OCI-LY3 (cell line): ENCODE measurements at regions not wholly inside any gene's neighbourhood (a gene's known extent, or its start where the extent isn't known, plus 50 kb on each side); places are given as distances from the start of the nearest gene placed in this dataset.

Source experiments
- H2AFZ ChIP-seq: fragments of 200-600, 300-600 bp; shearing (Covaris generic); 2 replicates; pipeline ENCODE4 v1.6.0; 2014; ENCODE audit warnings: antibody characterized with exemption, low read depth, low read length
- H3K27ac ChIP-seq: fragments of 200-600, 300-600 bp; sonication (generic); 2 replicates; pipeline ENCODE4 v1.5.1; 2014; ENCODE audit warnings: mild to moderate bottlenecking, low read length, moderate library complexity, mixed read lengths
- H3K27me3 ChIP-seq: fragments of 200-600, 300-600 bp; sonication (generic); 2 replicates; pipeline ENCODE4 v1.6.1; 2014; ENCODE audit warnings: low read depth, low read length, mixed read lengths
- H3K36me3 ChIP-seq: fragments of 200-600, 300-600 bp; sonication (generic); replicated peaks from 2 replicates; pipeline ENCODE3; 2014; ENCODE audit warnings: low read depth, low read length, mixed read lengths
- H3K4me1 ChIP-seq: fragments of 300-600, 200-600 bp; sonication (generic); 2 replicates; pipeline ENCODE4 v1.6.1; 2014; ENCODE audit warnings: low read length, mixed read lengths
- H3K4me2 ChIP-seq: fragments of 200-600, 300-600 bp; sonication (generic); 2 replicates; pipeline ENCODE4 v1.6.1; 2014; ENCODE audit warnings: low read length, mixed read lengths
- H3K4me3 ChIP-seq: fragments of 300-600, 200-600 bp; sonication (generic); 2 replicates; pipeline ENCODE4 v1.5.1; 2014; ENCODE audit warnings: antibody characterized with exemption, mild to moderate bottlenecking, low read length, moderate library complexity
- H3K79me2 ChIP-seq: fragments of 300-600, 200-600 bp; shearing (Covaris generic); 2 replicates; pipeline ENCODE4 v1.6.1; 2014; ENCODE audit warnings: mild to moderate bottlenecking, low read length, mixed read lengths
- H3K9ac ChIP-seq: fragments of 300-600, 200-600 bp; shearing (Covaris generic); 2 replicates; pipeline ENCODE4 v1.6.0; 2014; ENCODE audit warnings: mild to moderate bottlenecking, low read length, moderate library complexity
- H3K9me3 ChIP-seq: fragments of 200-600, 300-600 bp; shearing (Covaris generic); 2 replicates; pipeline ENCODE4 v1.6.1; 2014; ENCODE audit warnings: low read length, mixed read lengths; ENCODE audit not compliant: insufficient read depth
- H4K20me1 ChIP-seq: fragments of 200-600, 300-600 bp; sonication (generic); 2 replicates; pipeline ENCODE4 v1.6.1; 2016; ENCODE audit warnings: low read length, mixed read lengths; ENCODE audit not compliant: insufficient read depth
- EZH2phosphoT487 ChIP-seq: fragments of 200-600 bp; shearing (Covaris generic); IDR thresholded peaks from 2 replicates; pipeline ENCODE4 v1.6.1; 2018; ENCODE audit warnings: antibody characterized with exemption, mixed run types, low read depth
- TF ChIP-seq, protein P1 (sequence below): fragments of 200-600, 300-600 bp; sonication (generic); IDR thresholded peaks from 2 replicates; pipeline ENCODE4 v1.5.1; 2014; ENCODE audit warnings: antibody characterized with exemption, low read length, low read depth

DNA sequence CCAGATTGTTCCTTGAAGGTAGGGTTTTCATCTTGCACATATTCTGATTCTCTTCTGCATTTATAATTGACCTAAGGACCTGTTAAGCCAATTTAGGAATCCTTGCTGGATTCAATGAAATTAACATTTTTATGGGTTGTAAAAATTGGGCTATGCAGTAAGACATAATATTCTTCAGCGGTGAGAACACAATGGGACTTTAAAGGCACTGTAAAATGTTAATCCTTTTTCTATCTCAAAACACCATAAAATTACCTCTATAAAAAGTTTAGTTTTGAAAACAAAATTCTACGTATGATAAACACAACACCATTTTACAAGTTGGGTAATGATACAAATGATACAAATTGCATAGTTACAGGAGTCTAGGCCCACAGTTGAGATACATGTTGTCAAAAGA lies 169.2 kb upstream of the DTNA start:
- H3K4me3 ChIP-seq = no peak overlapping the region
- no peak for TF ChIP-seq EZH2phosphoT487
- TF ChIP-seq, protein P1, sequence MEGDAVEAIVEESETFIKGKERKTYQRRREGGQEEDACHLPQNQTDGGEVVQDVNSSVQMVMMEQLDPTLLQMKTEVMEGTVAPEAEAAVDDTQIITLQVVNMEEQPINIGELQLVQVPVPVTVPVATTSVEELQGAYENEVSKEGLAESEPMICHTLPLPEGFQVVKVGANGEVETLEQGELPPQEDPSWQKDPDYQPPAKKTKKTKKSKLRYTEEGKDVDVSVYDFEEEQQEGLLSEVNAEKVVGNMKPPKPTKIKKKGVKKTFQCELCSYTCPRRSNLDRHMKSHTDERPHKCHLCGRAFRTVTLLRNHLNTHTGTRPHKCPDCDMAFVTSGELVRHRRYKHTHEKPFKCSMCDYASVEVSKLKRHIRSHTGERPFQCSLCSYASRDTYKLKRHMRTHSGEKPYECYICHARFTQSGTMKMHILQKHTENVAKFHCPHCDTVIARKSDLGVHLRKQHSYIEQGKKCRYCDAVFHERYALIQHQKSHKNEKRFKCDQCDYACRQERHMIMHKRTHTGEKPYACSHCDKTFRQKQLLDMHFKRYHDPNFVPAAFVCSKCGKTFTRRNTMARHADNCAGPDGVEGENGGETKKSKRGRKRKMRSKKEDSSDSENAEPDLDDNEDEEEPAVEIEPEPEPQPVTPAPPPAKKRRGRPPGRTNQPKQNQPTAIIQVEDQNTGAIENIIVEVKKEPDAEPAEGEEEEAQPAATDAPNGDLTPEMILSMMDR = no peak
- no peaks in the 10 kb centered on the region for H3K27me3 ChIP-seq
- H3K4me1 ChIP-seq = no peaks in the 10 kb centered on the region
- H3K36me3 ChIP-seq = no peaks in the 10 kb centered on the region
- no peaks in the 10 kb centered on the region for H3K79me2 ChIP-seq
- H3K9ac ChIP-seq = no peak overlapping the region
- no peaks in the 10 kb centered on the region for H3K9me3 ChIP-seq
- H3K4me2 ChIP-seq = no peak overlapping the region
- H4K20me1 ChIP-seq = no peaks in the 10 kb centered on the region
- H3K27ac ChIP-seq = no peak overlapping the region
- no peak overlapping the region for H2AFZ ChIP-seq

DNA sequence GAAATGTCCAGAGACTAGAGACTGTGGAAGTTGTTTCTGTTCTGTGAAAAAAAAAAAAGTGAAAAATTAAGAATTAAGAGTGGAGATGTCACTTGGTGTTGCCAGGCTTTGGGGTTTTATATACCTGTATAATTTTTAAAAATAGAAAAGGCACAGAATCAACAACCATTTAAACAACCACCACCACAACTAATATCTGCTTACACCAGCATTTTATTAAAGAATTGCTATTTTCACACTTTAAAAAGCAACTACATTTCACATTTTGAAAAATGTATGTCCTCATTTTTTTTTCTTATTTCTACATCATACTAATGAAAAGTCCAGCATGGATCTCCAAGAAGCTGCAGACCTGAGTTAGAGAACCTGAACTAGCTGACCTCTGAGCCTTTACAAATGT lies 167.5 kb upstream of the DTNA start:
- H2AFZ ChIP-seq = no peak overlapping the region
- H3K9ac ChIP-seq = no peak overlapping the region
- no peaks in the 10 kb centered on the region for H3K36me3 ChIP-seq
- no peaks in the 10 kb centered on the region for H3K27me3 ChIP-seq
- H3K9me3 ChIP-seq = no peaks in the 10 kb centered on the region
- no peak overlapping the region for H3K4me2 ChIP-seq
- no peak for TF ChIP-seq EZH2phosphoT487
- TF ChIP-seq, protein P1 = no peak
- no peaks in the 10 kb centered on the region for H4K20me1 ChIP-seq
- H3K4me1 ChIP-seq = no peaks in the 10 kb centered on the region
- H3K79me2 ChIP-seq = no peaks in the 10 kb centered on the region
- no peak overlapping the region for H3K27ac ChIP-seq
- H3K4me3 ChIP-seq = no peak overlapping the region

DNA sequence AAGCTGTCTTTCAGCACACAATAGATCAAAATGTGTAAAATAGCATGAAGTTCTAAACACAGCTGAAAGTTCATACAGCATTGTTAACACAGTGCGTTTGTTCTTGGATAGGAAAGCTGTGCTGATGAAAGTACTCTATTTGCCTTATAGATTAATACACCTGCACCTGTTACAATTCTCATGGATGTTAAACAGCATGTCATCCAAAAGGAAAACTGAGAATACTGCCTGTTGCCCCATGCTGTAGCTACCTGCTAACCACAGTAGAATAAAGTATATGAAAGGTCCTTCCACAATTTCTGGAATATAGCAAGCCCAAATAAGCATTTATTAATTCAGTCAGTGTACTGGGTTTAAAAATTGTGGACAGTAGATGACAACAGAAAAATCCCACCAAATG lies 166.7 kb upstream of the DTNA start:
- no peaks in the 10 kb centered on the region for H3K79me2 ChIP-seq
- no peak overlapping the region for H3K4me3 ChIP-seq
- no peaks in the 10 kb centered on the region for H4K20me1 ChIP-seq
- H3K27ac ChIP-seq = no peak overlapping the region
- no peaks in the 10 kb centered on the region for H3K36me3 ChIP-seq
- H3K4me2 ChIP-seq = no peak overlapping the region
- TF ChIP-seq EZH2phosphoT487 = no peak
- TF ChIP-seq, protein P1 = no peak
- H3K27me3 ChIP-seq = no peaks in the 10 kb centered on the region
- no peaks in the 10 kb centered on the region for H3K4me1 ChIP-seq
- H3K9ac ChIP-seq = no peak overlapping the region
- no peaks in the 10 kb centered on the region for H3K9me3 ChIP-seq
- H2AFZ ChIP-seq = no peak overlapping the region

DNA sequence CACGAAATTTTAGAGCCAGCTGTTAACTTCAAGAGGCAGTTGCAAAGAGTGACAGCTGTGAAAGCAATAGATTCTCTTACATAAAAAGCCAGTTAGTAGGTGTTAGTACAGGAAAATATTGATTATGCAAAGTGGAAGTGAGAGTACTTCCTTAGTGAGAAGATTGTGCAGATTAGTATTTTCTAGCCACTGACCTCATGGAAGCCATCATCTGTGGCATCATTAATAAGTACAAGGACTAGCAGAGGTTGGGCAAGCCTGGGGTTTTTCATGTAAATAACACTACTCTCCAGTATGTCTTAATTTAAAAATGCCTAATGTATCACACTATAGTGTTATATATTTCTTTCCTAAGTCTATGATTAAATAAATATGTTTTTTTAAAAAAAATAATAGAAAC lies 166.2 kb upstream of the DTNA start:
- no peak overlapping the region for H3K4me2 ChIP-seq
- no peaks in the 10 kb centered on the region for H4K20me1 ChIP-seq
- no peak overlapping the region for H3K27ac ChIP-seq
- no peaks in the 10 kb centered on the region for H3K79me2 ChIP-seq
- no peaks in the 10 kb centered on the region for H3K4me1 ChIP-seq
- no peak overlapping the region for H2AFZ ChIP-seq
- TF ChIP-seq, protein P1 = no peak
- no peak for TF ChIP-seq EZH2phosphoT487
- H3K9ac ChIP-seq = no peak overlapping the region
- H3K36me3 ChIP-seq = no peaks in the 10 kb centered on the region
- H3K9me3 ChIP-seq = no peaks in the 10 kb centered on the region
- no peaks in the 10 kb centered on the region for H3K27me3 ChIP-seq
- no peak overlapping the region for H3K4me3 ChIP-seq
